IMR-90 (cell line): ENCODE measurements at regions not wholly inside any gene's neighbourhood (a gene's known extent, or its start where the extent isn't known, plus 50 kb on each side); places are given as distances from the start of the nearest gene placed in this dataset.

Source experiments
- ATAC-seq: fragments of 200-7000 bp; cut with Tn5 transposase; 2 replicates; pipeline ENCODE4 v1.9.1; 2020; ENCODE audit warnings: low read depth, mild to moderate bottlenecking, moderate library complexity
- BruUV-seq: library from RNA; stranded (reverse); fragments of 400-500 nt; replicated peaks from 2 replicates; lab custom pipeline; 2021; lab: Mats Ljungman, UMichigan
- CTCF ChIA-PET: fragments of 300-600 bp; formaldehyde crosslinking; extraction: SDS; loops from one replicate; lab custom pipeline; 2021; ENCODE audit warnings: antibody characterized with exemption; lab: Yijun Ruan, JAX
- POLR2A ChIA-PET: fragments of 300-600 bp; sonication (Branson Sonifier 250); formaldehyde crosslinking; loops from one replicate; lab custom pipeline; 2022; ENCODE audit warnings: antibody characterized with exemption; ENCODE audit not compliant: unreplicated experiment; lab: Charles Lee
- DNase-seq: peaks from one replicate; pipeline ENCODE4 v3.0.0; 2013
- H2AFZ ChIP-seq: replicated peaks from 2 replicates; pipeline ENCODE3; 2013; ENCODE audit warnings: low read length, mild to moderate bottlenecking; ENCODE audit not compliant: poor library complexity
- H2AK5ac ChIP-seq: 2 replicates; pipeline ENCODE4 v1.6.1; 2013; ENCODE audit warnings: low read depth, low read length, inconsistent platforms
- H2AK9ac ChIP-seq: replicated peaks from 2 replicates; pipeline ENCODE3; 2013; ENCODE audit warnings: mild to moderate bottlenecking, low read depth, low read length, moderate library complexity; ENCODE audit not compliant: poor library complexity
- H2BK120ac ChIP-seq: 2 replicates; pipeline ENCODE4 v1.6.1; 2013; ENCODE audit warnings: low read depth, low read length, inconsistent platforms
- H2BK15ac ChIP-seq: 3 replicates; pipeline ENCODE4 v1.6.1; 2013; ENCODE audit warnings: low read depth, low read length, inconsistent platforms
- H2BK20ac ChIP-seq: 2 replicates; pipeline ENCODE4 v1.6.1; 2013; ENCODE audit warnings: low read depth, mild to moderate bottlenecking, inconsistent platforms, low read length, moderate library complexity
- H2BK5ac ChIP-seq: 2 replicates; pipeline ENCODE4 v1.6.1; 2013; ENCODE audit warnings: mild to moderate bottlenecking, low read depth, low read length, inconsistent platforms; ENCODE audit not compliant: poor library complexity, severe bottlenecking
- H3K14ac ChIP-seq: replicated peaks from 2 replicates; pipeline ENCODE4 v1.6.1; 2013; ENCODE audit warnings: low read depth, low read length, inconsistent platforms
- H3K18ac ChIP-seq: 2 replicates; pipeline ENCODE4 v1.6.1; 2013; ENCODE audit warnings: low read depth, low read length, control low read depth
- H3K23ac ChIP-seq: 2 replicates; pipeline ENCODE4 v1.6.1; 2013; ENCODE audit warnings: low read depth, low read length, inconsistent platforms
- H3K27ac ChIP-seq: 2 replicates; pipeline ENCODE4 v1.5.1; 2013; ENCODE audit warnings: mild to moderate bottlenecking, control low read depth, low read length; ENCODE audit not compliant: insufficient read depth
- H3K27me3 ChIP-seq: 2 replicates; pipeline ENCODE4 v1.6.1; 2013; ENCODE audit warnings: low read length; ENCODE audit not compliant: control insufficient read depth, insufficient read depth
- H3K36me3 ChIP-seq: 2 replicates; pipeline ENCODE4 v1.6.1; 2013; ENCODE audit warnings: low read length, mixed read lengths; ENCODE audit not compliant: control insufficient read depth, insufficient read depth
- H3K4ac ChIP-seq: 2 replicates; pipeline ENCODE4 v1.6.1; 2013; ENCODE audit warnings: low read depth, low read length, inconsistent platforms
- H3K4me1 ChIP-seq: 2 replicates; pipeline ENCODE4 v1.6.1; 2013; ENCODE audit warnings: low read length, mixed read lengths; ENCODE audit not compliant: control insufficient read depth, insufficient read depth
- H3K4me2 ChIP-seq: 2 replicates; pipeline ENCODE4 v1.6.1; 2013; ENCODE audit warnings: low read depth, mild to moderate bottlenecking, control low read depth, low read length, moderate library complexity
- H3K4me3 ChIP-seq: 2 replicates; pipeline ENCODE4 v1.5.1; 2013; ENCODE audit warnings: low read depth, mild to moderate bottlenecking, control low read depth, low read length, moderate library complexity; ENCODE audit not compliant: insufficient read depth
- H3K56ac ChIP-seq: 2 replicates; pipeline ENCODE4 v1.6.1; 2013; ENCODE audit warnings: low read length, inconsistent platforms; ENCODE audit not compliant: insufficient read depth; ENCODE audit errors: extremely low read depth
- H3K79me1 ChIP-seq, 2 experiments: 2 replicates each; pipeline ENCODE4 v1.6.1; 2013; ENCODE audit warnings: low read length in 2 of 2, inconsistent platforms in 1 of 2, low read depth in 1 of 2
- H3K9ac ChIP-seq: 2 replicates; pipeline ENCODE4 v1.6.1; 2013; ENCODE audit warnings: low read depth, low read length, control low read depth
- H3K9me1 ChIP-seq: 2 replicates; pipeline ENCODE4 v1.6.1; 2013; ENCODE audit warnings: low read length, inconsistent platforms; ENCODE audit not compliant: insufficient read depth
- H3K9me3 ChIP-seq: 2 replicates; pipeline ENCODE4 v1.6.1; 2013; ENCODE audit warnings: low read length; ENCODE audit not compliant: control insufficient read depth, insufficient read depth
- H4K20me1 ChIP-seq: 2 replicates; pipeline ENCODE4 v1.6.1; 2013; ENCODE audit warnings: low read length, inconsistent platforms; ENCODE audit not compliant: insufficient read depth
- H4K5ac ChIP-seq: 2 replicates; pipeline ENCODE4 v1.6.1; 2013; ENCODE audit warnings: mild to moderate bottlenecking, low read depth, low read length, control low read depth
- H4K8ac ChIP-seq, 2 experiments: 2 replicates each; pipeline ENCODE4 v1.6.1; 2013; ENCODE audit warnings: low read depth in 2 of 2, low read length in 2 of 2, control low read depth in 1 of 2, inconsistent platforms in 1 of 2
- H4K91ac ChIP-seq: 2 replicates; pipeline ENCODE4 v1.6.1; 2013; ENCODE audit warnings: low read depth, low read length, inconsistent platforms; ENCODE audit not compliant: insufficient read depth
- CEBPB ChIP-seq: IDR thresholded peaks from 2 replicates; pipeline ENCODE4 v1.6.1; 2012; ENCODE audit warnings: low read depth, low read length, improper control_type of control experiment
- CHD1 ChIP-seq: IDR thresholded peaks from 2 replicates; pipeline ENCODE4 v1.6.1; 2012; ENCODE audit warnings: low read depth, low read length, improper control_type of control experiment
- CTCF ChIP-seq: conservative IDR thresholded peaks from 2 replicates; pipeline ENCODE4 v1.5.1; 2012; ENCODE audit warnings: mild to moderate bottlenecking, low read depth, low read length, improper control_type of control experiment
- ELK1 ChIP-seq: fragments of 150-350 bp; IDR thresholded peaks from 2 replicates; pipeline ENCODE4 v1.6.1; 2016; ENCODE audit warnings: low read depth, mild to moderate bottlenecking, low read length, moderate library complexity, borderline replicate concordance
- FOS ChIP-seq: fragments of 150-350 bp; IDR thresholded peaks from 2 replicates; pipeline ENCODE4 v1.6.1; 2016; ENCODE audit warnings: low read depth, low read length
- MAFK ChIP-seq: IDR thresholded peaks from 2 replicates; pipeline ENCODE4 v1.6.1; 2012; ENCODE audit warnings: low read depth, low read length, improper control_type of control experiment
- MXI1 ChIP-seq: IDR thresholded peaks from 2 replicates; pipeline ENCODE4 v1.6.1; 2012; ENCODE audit warnings: low read depth, mild to moderate bottlenecking, low read length, moderate library complexity, borderline replicate concordance
- NFE2L2 ChIP-seq: fragments of 150-350 bp; IDR thresholded peaks from 2 replicates; pipeline ENCODE4 v1.6.1; 2016; ENCODE audit warnings: low read depth, mild to moderate bottlenecking, low read length
- POLR2A ChIP-seq: IDR thresholded peaks from 2 replicates; pipeline ENCODE4 v1.6.1; 2012; ENCODE audit warnings: mild to moderate bottlenecking, low read depth, low read length
- RAD21 ChIP-seq: IDR thresholded peaks from 2 replicates; pipeline ENCODE4 v1.6.1; 2012; ENCODE audit warnings: low read length, improper control_type of control experiment
- RFX5 ChIP-seq: IDR thresholded peaks from 2 replicates; pipeline ENCODE4 v1.8.0; 2012; ENCODE audit warnings: low read depth, mild to moderate bottlenecking, low read length, moderate library complexity
- SMC3 ChIP-seq: fragments of 150-350 bp; IDR thresholded peaks from 2 replicates; pipeline ENCODE4 v1.6.1; 2016; ENCODE audit warnings: low read depth, mild to moderate bottlenecking, antibody characterized with exemption, low read length, moderate library complexity
- WGBS, 2 experiments: methylation state at CpG; one replicate each; pipeline versions ENCODE4 v1.1.5 to v1.1.7; 2013; ENCODE audit warnings: missing lambda C conversion rate in 2 of 2; ENCODE audit not compliant: insufficient read length in 1 of 2; ENCODE audit errors: extremely low coverage in 2 of 2; 5-methylcytosine and 5-hydroxymethylcytosine counted together
- dilution Hi-C: fragments of 300-500 bp; cut with HindIII; formaldehyde crosslinking; loops from one replicate; pipeline ENCODE4 v1.14.3; 2018; ENCODE audit warnings: low sequenced_read_pairs; ENCODE audit not compliant: unreplicated experiment
- in situ Hi-C: fragments of 300-500 bp; cut with MboI; formaldehyde crosslinking; loops from 3 replicates; pipeline ENCODE4 v1.14.3; 2019; ENCODE audit warnings: low sequenced_read_pairs, inconsistent platforms, mixed read lengths
- intact Hi-C: fragments of 100-400 bp; cut with micrococcal nuclease; formaldehyde crosslinking; loops from 2 replicates; pipeline ENCODE4 v1.10.0; 2022

- H3K9ac ChIP-seq = no peak overlapping the region
- ATAC-seq (no peak), DNase-seq (no peak)
- no peak overlapping the region for H2AK9ac ChIP-seq
- no peak overlapping the region for H4K5ac ChIP-seq
- dilution Hi-C loops (no loop called here), in situ Hi-C loops (no loop called here), intact Hi-C loops (no loop called here)
- H3K4me3 ChIP-seq = no peak overlapping the region
- H3K4me1 ChIP-seq = no peaks in the 10 kb centered on the region
- TF ChIP-seq CEBPB = no peak
- no peak for TF ChIP-seq MAFK
- no peak for TF ChIP-seq RAD21
- TF ChIP-seq POLR2A = no peak
- no peak for TF ChIP-seq CTCF
- no peak for TF ChIP-seq CHD1
- no peak for TF ChIP-seq MXI1
- no peak for TF ChIP-seq SMC3
- TF ChIP-seq RFX5 = no peak
- TF ChIP-seq ELK1 = no peak
- TF ChIP-seq NFE2L2 = no peak
- no peak for TF ChIP-seq FOS
- no CpG with 5 or more reads among the region's 5 CpGs for WGBS, 2 experiments
- H3K18ac ChIP-seq = no peak overlapping the region
- ChIA-PET CTCF (interaction anchor here (0.5 kb wide), 1 partner anchor 224 kb away, joined by 7 read pairs; no protein-coding TSS in a partner anchor), POLR2A (no interaction called here)
- no peak overlapping the region for H2BK5ac ChIP-seq
- no peaks in the 10 kb centered on the region for H3K9me3 ChIP-seq
- H4K20me1 ChIP-seq = no peaks in the 10 kb centered on the region
- no peak overlapping the region for H3K14ac ChIP-seq
- no peak overlapping the region for H2BK15ac ChIP-seq
- no peak overlapping the region for H4K8ac ChIP-seq
- no TSS peak for BruUV-seq
- peaks cover 2% of the 10 kb centered on the region; the same call in 1 of the 2 replicates for H3K27me3 ChIP-seq
- H2AK5ac ChIP-seq = no peak overlapping the region
- no peak overlapping the region for H4K91ac ChIP-seq
- no peak overlapping the region for H2BK20ac ChIP-seq
- H3K27ac ChIP-seq = no peak overlapping the region
- no peaks in the 10 kb centered on the region for H3K36me3 ChIP-seq
- no peak overlapping the region for H3K4me2 ChIP-seq
- H2BK120ac ChIP-seq = no peak overlapping the region
- H3K23ac ChIP-seq = no peak overlapping the region
- no peaks in the 10 kb centered on the region for H3K9me1 ChIP-seq
- no peak overlapping the region for H2AFZ ChIP-seq
- H3K56ac ChIP-seq = no peak overlapping the region
- H3K79me1 ChIP-seq = no peaks in the 10 kb centered on the region
- H3K4ac ChIP-seq = no peak overlapping the region
These were observed 72.0 kb upstream of the NR4A3 start for GRCh38 chr9:99749641-99750040.
